CD4-positive, alpha-beta memory T cell (primary cell): ENCODE measurements at regions not wholly inside any gene's neighbourhood (a gene's known extent, or its start where the extent isn't known, plus 50 kb on each side); places are given as distances from the start of the nearest gene placed in this dataset.

Source experiments
- CTCF ChIA-PET: fragments of 350-600 bp; sonication (Branson Sonifier 250); formaldehyde crosslinking; loops from one replicate; lab custom pipeline; 2021; ENCODE audit warnings: inconsistent platforms; ENCODE audit not compliant: partially characterized antibody; lab: Charles Lee
- POLR2A ChIA-PET: fragments of 350-600 bp; sonication (Branson Sonifier 250); formaldehyde crosslinking; loops from one replicate; lab custom pipeline; 2021; ENCODE audit not compliant: partially characterized antibody; lab: Charles Lee
- DNase-seq, 5 donors: peaks; one replicate each; pipeline versions ENCODE4 v3.0.0 to v3.0.0-alpha.2; 2020 to 2022; ENCODE audit warnings: mixed read lengths in 1 of 5
- H3K27ac ChIP-seq: one replicate; pipeline ENCODE4 v1.7.0; 2013; ENCODE audit warnings: low read depth, low read length
- H3K27me3 ChIP-seq: 2 replicates; pipeline ENCODE4 v1.7.0; 2013; ENCODE audit warnings: mild to moderate bottlenecking, low read length, moderate library complexity; ENCODE audit not compliant: insufficient read depth
- H3K36me3 ChIP-seq: 2 replicates; pipeline ENCODE4 v1.7.0; 2013; ENCODE audit warnings: mild to moderate bottlenecking, low read length, moderate library complexity; ENCODE audit not compliant: insufficient read depth
- H3K4me1 ChIP-seq: 2 replicates; pipeline ENCODE4 v1.7.0; 2013; ENCODE audit warnings: mild to moderate bottlenecking, low read length, moderate library complexity; ENCODE audit not compliant: insufficient read depth
- H3K4me3 ChIP-seq, 2 donors: one replicate each; pipeline ENCODE4 v1.7.0; 2013; ENCODE audit warnings: low read length in 2 of 2, mild to moderate bottlenecking in 1 of 2
- H3K9me3 ChIP-seq, 2 donors: one replicate each; pipeline ENCODE4 v1.7.0; 2013; ENCODE audit warnings: low read length in 2 of 2, control low read depth in 1 of 2; ENCODE audit not compliant: control insufficient read depth in 1 of 2
- H3K27ac Mint-ChIP-seq, 7 donors: one replicate each; pipeline ENCODE4 v1.8.0; 2020 to 2021; ENCODE audit warnings: mixed read lengths in 7 of 7, mild to moderate bottlenecking in 6 of 7, inconsistent platforms in 3 of 7, moderate library complexity in 3 of 7
- H3K27me3 Mint-ChIP-seq, 2 donors: one replicate each; pipeline ENCODE4 v1.8.0; 2020 to 2021; ENCODE audit warnings: mixed read lengths in 2 of 2
- H3K36me3 Mint-ChIP-seq, 2 donors: one replicate each; pipeline ENCODE4 v1.8.0; 2020 to 2021; ENCODE audit warnings: mixed read lengths in 2 of 2, inconsistent platforms in 1 of 2, mild to moderate bottlenecking in 1 of 2
- H3K4me1 Mint-ChIP-seq, 4 donors: one replicate each; pipeline ENCODE4 v1.8.0; 2020 to 2021; ENCODE audit warnings: mixed read lengths in 4 of 4, mild to moderate bottlenecking in 1 of 4
- H3K4me3 Mint-ChIP-seq, 8 donors: one replicate each; pipeline ENCODE4 v1.8.0; 2020 to 2021; ENCODE audit warnings: mixed read lengths in 8 of 8, mild to moderate bottlenecking in 7 of 8, moderate library complexity in 6 of 8, inconsistent platforms in 3 of 8
- H3K9me3 Mint-ChIP-seq, 8 donors: one replicate each; pipeline ENCODE4 v1.8.0; 2020 to 2021; ENCODE audit warnings: mixed read lengths in 8 of 8, mild to moderate bottlenecking in 5 of 8, inconsistent platforms in 3 of 8, moderate library complexity in 1 of 8
- intact Hi-C: fragments of 100-400 bp; cut with micrococcal nuclease; formaldehyde crosslinking; loops from one replicate; pipeline ENCODE4 v1.15.1; 2023

DNA sequence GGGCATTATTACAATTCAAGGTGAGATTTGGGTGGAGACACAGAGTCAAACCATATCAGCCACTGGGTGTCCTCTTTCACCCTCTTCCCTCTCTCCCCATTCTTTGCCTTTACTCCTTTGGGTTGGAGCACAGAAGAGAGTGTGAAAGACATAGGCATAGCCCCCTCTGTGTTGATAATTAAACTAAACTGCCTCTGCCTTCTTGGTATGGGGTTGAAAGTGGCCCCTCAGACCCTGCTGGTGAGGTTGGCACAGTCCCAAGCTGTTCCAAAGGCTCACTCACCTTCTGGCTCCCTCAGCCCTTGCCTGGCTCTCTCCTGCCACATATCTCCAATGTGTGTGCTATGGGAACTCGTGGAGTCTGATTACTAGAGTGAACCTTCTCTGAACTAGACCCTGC, 210.6 kb upstream of the RXFP2 start:
- H3K36me3 ChIP-seq: no peaks in the 10 kb centered on the region
- no peak overlapping the region for H3K4me3 ChIP-seq
- Mint-ChIP-seq H3K4me1 (no peaks in the 10 kb centered on the region), H3K27me3 (peaks cover 2 to 4% of the 10 kb centered on the region in 2 donors), H3K4me3 (no peak overlapping the region), H3K27ac (no peak overlapping the region), H3K36me3 (no peaks in the 10 kb centered on the region), H3K9me3 (peaks cover 0 to 7% (median 0%) of the 10 kb centered on the region in 8 donors)
- H3K27ac ChIP-seq: no peak overlapping the region
- DNase-seq: no peak
- intact Hi-C loops: no loop called here
- ChIA-PET POLR2A (no interaction called here), CTCF (no interaction called here)
- H3K27me3 ChIP-seq: no peaks in the 10 kb centered on the region
- H3K9me3 ChIP-seq: no peaks in the 10 kb centered on the region
- H3K4me1 ChIP-seq: no peaks in the 10 kb centered on the region

DNA sequence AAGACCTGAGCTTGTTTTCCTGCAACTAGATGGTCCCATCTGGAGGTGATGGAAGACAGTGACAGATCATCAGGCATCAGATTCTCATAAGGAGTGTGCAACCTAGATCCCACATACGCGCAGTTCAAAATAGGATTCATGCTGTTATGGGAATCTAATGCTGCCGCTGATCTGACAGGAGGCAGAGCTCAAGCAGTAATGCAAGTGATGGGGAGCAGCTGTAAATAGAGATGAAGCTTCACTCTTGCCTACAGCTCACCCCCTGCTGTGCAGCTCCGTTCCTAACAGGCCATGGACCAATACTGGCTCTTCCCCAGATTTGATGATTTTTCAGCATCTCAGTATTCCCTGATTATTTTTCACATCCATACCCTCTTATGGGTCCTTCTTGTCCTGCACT, 208.4 kb upstream of the RXFP2 start:
- Mint-ChIP-seq H3K4me3 (no peak overlapping the region), H3K4me1 (no peaks in the 10 kb centered on the region), H3K27me3 (peaks cover 2 to 4% of the 10 kb centered on the region in 2 donors), H3K27ac (no peak overlapping the region), H3K36me3 (no peaks in the 10 kb centered on the region), H3K9me3 (peaks cover 0 to 4% (median 0%) of the 10 kb centered on the region in 8 donors)
- CTCF ChIA-PET: no interaction called here
- intact Hi-C loops: no loop called here
- no peaks in the 10 kb centered on the region for H3K36me3 ChIP-seq
- H3K9me3 ChIP-seq: no peaks in the 10 kb centered on the region
- POLR2A ChIA-PET: no interaction called here
- DNase-seq: no peak
- H3K4me1 ChIP-seq: no peaks in the 10 kb centered on the region
- no peaks in the 10 kb centered on the region for H3K27me3 ChIP-seq
- no peak overlapping the region for H3K4me3 ChIP-seq
- H3K27ac ChIP-seq: no peak overlapping the region

- Histone ChIP-seq H3K36me3 (no peaks in the 10 kb centered on the region), H3K4me3 (no peak overlapping the region), H3K27me3 (no peaks in the 10 kb centered on the region), H3K9me3 (no peaks in the 10 kb centered on the region), H3K4me1 (no peaks in the 10 kb centered on the region), H3K27ac (no peak overlapping the region)
- H3K9me3 Mint-ChIP-seq: no peaks in the 10 kb centered on the region
- H3K4me3 Mint-ChIP-seq: no peak overlapping the region
- no peak for DNase-seq
- H3K27ac Mint-ChIP-seq: no peak overlapping the region
- H3K4me1 Mint-ChIP-seq: no peaks in the 10 kb centered on the region
- H3K27me3 Mint-ChIP-seq: peaks cover 3 to 12% of the 10 kb centered on the region in 2 donors
- ChIA-PET POLR2A (interaction anchor here (0.6 kb wide), 1 partner anchor 25 kb away, joined by 4 read pairs; no protein-coding TSS in a partner anchor), CTCF (no interaction called here)
- intact Hi-C loops: no loop called here
- H3K36me3 Mint-ChIP-seq: no peaks in the 10 kb centered on the region
Measured at GRCh38 chr13:31537052-31537451, 202.3 kb upstream of the RXFP2 start.

- no peaks in the 10 kb centered on the region for H3K36me3 ChIP-seq
- intact Hi-C loops: no loop called here
- DNase-seq: no peak
- H3K36me3 Mint-ChIP-seq: no peaks in the 10 kb centered on the region
- H3K27ac ChIP-seq: no peak overlapping the region
- POLR2A ChIA-PET: no interaction called here
- H3K4me1 ChIP-seq: no peaks in the 10 kb centered on the region
- peaks cover 0 to 9% of the 10 kb centered on the region in 2 donors for H3K27me3 Mint-ChIP-seq
- H3K4me3 Mint-ChIP-seq: no peak overlapping the region
- CTCF ChIA-PET: interaction anchor here (0.7 kb wide), 1 partner anchor 180 kb away, joined by 3 read pairs; no protein-coding TSS in a partner anchor
- no peaks in the 10 kb centered on the region for H3K27me3 ChIP-seq
- no peak overlapping the region for H3K27ac Mint-ChIP-seq
- no peaks in the 10 kb centered on the region for H3K9me3 ChIP-seq
- H3K9me3 Mint-ChIP-seq: no peaks in the 10 kb centered on the region
- no peak overlapping the region for H3K4me3 ChIP-seq
- H3K4me1 Mint-ChIP-seq: no peaks in the 10 kb centered on the region
Measured at GRCh38 chr13:31538067-31539042, 201.0 kb upstream of the RXFP2 start.

DNA sequence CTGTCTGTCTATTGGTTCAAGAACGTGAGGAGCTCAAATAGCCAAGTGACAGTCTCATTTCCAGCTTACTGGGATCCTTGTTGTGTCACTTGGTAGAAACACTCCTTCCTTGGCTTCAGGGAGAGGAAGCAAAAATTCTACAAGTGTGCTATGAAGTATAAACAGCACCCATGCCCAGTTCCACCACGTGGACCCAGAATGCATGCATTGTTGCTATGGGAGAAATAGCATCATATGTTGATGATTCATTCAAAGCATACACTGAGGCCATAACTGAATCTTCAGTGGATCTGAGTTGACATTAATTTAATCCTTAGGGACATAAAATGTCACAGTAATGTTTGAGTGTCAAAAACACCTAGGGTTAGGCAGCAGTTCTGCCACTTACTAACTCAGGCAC, 199.0 kb upstream of the RXFP2 start:
- H3K27me3 Mint-ChIP-seq: peaks cover 0 to 9% of the 10 kb centered on the region in 2 donors
- no peaks in the 10 kb centered on the region for H3K4me1 Mint-ChIP-seq
- peaks cover 0 to 1% (median 0%) of the 10 kb centered on the region in 8 donors for H3K9me3 Mint-ChIP-seq
- ChIA-PET CTCF (no interaction called here), POLR2A (no interaction called here)
- Histone ChIP-seq H3K4me1 (no peaks in the 10 kb centered on the region), H3K27ac (no peak overlapping the region), H3K27me3 (no peaks in the 10 kb centered on the region), H3K4me3 (no peak overlapping the region), H3K9me3 (no peaks in the 10 kb centered on the region), H3K36me3 (no peaks in the 10 kb centered on the region)
- no peaks in the 10 kb centered on the region for H3K36me3 Mint-ChIP-seq
- no peak for DNase-seq
- no peak overlapping the region for H3K4me3 Mint-ChIP-seq
- no peak overlapping the region for H3K27ac Mint-ChIP-seq
- intact Hi-C loops: no loop called here

GRCh38 chr13:31543190-31543589, 196.1 kb upstream of the RXFP2 start:
- H3K36me3 Mint-ChIP-seq: no peaks in the 10 kb centered on the region

GRCh38 chr13:31545616-31546015, 193.7 kb upstream of the RXFP2 start:
- Mint-ChIP-seq H3K9me3 (peaks cover 0 to 5% (median 0%) of the 10 kb centered on the region in 8 donors), H3K27ac (no peak overlapping the region), H3K4me3 (no peak overlapping the region), H3K4me1 (no peaks in the 10 kb centered on the region), H3K27me3 (no peaks in the 10 kb centered on the region), H3K36me3 (no peaks in the 10 kb centered on the region)
- no peak overlapping the region for H3K27ac ChIP-seq
- ChIA-PET POLR2A (no interaction called here), CTCF (no interaction called here)
- no peaks in the 10 kb centered on the region for H3K36me3 ChIP-seq
- no peak for DNase-seq
- H3K4me1 ChIP-seq: no peaks in the 10 kb centered on the region
- H3K4me3 ChIP-seq: no peak overlapping the region
- no peaks in the 10 kb centered on the region for H3K9me3 ChIP-seq
- intact Hi-C loops: no loop called here
- H3K27me3 ChIP-seq: no peaks in the 10 kb centered on the region

More at GRCh38 chr13:31543190-31543589, 196.1 kb upstream of the RXFP2 start:
- Histone ChIP-seq H3K27me3 (no peaks in the 10 kb centered on the region), H3K9me3 (no peaks in the 10 kb centered on the region), H3K36me3 (no peaks in the 10 kb centered on the region), H3K27ac (no peak overlapping the region), H3K4me1 (no peaks in the 10 kb centered on the region), H3K4me3 (no peak overlapping the region)
- peaks cover 0 to 4% of the 10 kb centered on the region in 2 donors for H3K27me3 Mint-ChIP-seq
- peaks cover 0 to 3% (median 0%) of the 10 kb centered on the region in 8 donors for H3K9me3 Mint-ChIP-seq
- H3K4me3 Mint-ChIP-seq: no peak overlapping the region
- ChIA-PET POLR2A (no interaction called here), CTCF (no interaction called here)
- H3K4me1 Mint-ChIP-seq: no peaks in the 10 kb centered on the region
- DNase-seq: no peak
- H3K27ac Mint-ChIP-seq: no peak overlapping the region
- intact Hi-C loops: no loop called here
